ENCODE measurements at regions not wholly inside any gene's neighbourhood (a gene's known extent, or its start where the extent isn't known, plus 50 kb on each side); places are given as distances from the start of the nearest gene placed in this dataset.

DNA sequence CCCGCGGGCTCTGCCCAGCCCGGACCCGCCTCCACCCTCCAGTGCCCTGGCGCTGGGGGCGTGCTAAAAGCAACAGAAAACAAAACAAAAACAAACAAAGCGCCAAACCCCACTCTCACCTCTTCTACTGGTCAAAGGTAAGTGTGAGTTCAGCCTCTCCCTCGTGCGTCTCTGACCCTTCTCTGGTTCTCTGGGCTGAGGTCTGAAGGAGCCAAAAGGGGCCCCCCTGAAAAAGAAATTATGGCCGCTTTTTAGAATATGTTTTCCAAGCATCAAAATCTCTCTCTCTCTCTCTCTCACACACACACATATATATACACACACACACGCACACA, 133.5 kb upstream of the DPYD start:
- TF ChIP-seq, protein P1, sequence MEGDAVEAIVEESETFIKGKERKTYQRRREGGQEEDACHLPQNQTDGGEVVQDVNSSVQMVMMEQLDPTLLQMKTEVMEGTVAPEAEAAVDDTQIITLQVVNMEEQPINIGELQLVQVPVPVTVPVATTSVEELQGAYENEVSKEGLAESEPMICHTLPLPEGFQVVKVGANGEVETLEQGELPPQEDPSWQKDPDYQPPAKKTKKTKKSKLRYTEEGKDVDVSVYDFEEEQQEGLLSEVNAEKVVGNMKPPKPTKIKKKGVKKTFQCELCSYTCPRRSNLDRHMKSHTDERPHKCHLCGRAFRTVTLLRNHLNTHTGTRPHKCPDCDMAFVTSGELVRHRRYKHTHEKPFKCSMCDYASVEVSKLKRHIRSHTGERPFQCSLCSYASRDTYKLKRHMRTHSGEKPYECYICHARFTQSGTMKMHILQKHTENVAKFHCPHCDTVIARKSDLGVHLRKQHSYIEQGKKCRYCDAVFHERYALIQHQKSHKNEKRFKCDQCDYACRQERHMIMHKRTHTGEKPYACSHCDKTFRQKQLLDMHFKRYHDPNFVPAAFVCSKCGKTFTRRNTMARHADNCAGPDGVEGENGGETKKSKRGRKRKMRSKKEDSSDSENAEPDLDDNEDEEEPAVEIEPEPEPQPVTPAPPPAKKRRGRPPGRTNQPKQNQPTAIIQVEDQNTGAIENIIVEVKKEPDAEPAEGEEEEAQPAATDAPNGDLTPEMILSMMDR (IDR thresholded peaks at IDR 0.05; ENCODE audit: low read depth, low read length, poor library complexity, severe bottlenecking) = no peak
- no peak for TF ChIP-seq EZH2phosphoT487 (IDR thresholded peaks at IDR 0.05; ENCODE audit: borderline replicate concordance, low read length)

Data from DOHH2 (cell line).